GM21576 (cell line): ENCODE measurements at regions not wholly inside any gene's neighbourhood (a gene's known extent, or its start where the extent isn't known, plus 50 kb on each side); places are given as distances from the start of the nearest gene placed in this dataset.
"Not testable (repeated sequence)": the region's sequence is repeated elsewhere in the genome, so short reads cannot be mapped to it uniquely, and the experiment has no call there.

Experiments
- ATAC-seq: cut with Tn5 transposase; IDR thresholded peaks from one replicate; pipeline ENCODE4 v1.9.1; 2021; ENCODE audit warnings: mild to moderate bottlenecking, moderate library complexity; ENCODE audit not compliant: unreplicated experiment

GRCh38 chr13:47708386-47708785 is 292.7 kb downstream of the SUCLA2 start:
- ATAC-seq = no peak

- ATAC-seq = no peak
Observed at GRCh38 chr13:47707414-47707813, 293.7 kb downstream of the SUCLA2 start.

GRCh38 chr13:47705185-47705584 is 295.9 kb downstream of the SUCLA2 start:
- ATAC-seq = no peak

GRCh38 chr13:47696674-47697073 is 304.4 kb downstream of the SUCLA2 start:
- ATAC-seq = no peak

GRCh38 chr13:47687577-47687976 is 313.5 kb downstream of the SUCLA2 start:
- no peak for ATAC-seq

- ATAC-seq = not testable (repeated sequence)
Observed at GRCh38 chr13:47685156-47685555, 315.9 kb downstream of the SUCLA2 start.

GRCh38 chr13:47680748-47681147 is 320.3 kb downstream of the SUCLA2 start:
- ATAC-seq = no peak

- ATAC-seq = no peak
Observed at GRCh38 chr13:47679401-47679800, 321.7 kb downstream of the SUCLA2 start.

- no peak for ATAC-seq
Observed at GRCh38 chr13:47678201-47678968, 322.7 kb downstream of the SUCLA2 start.

GRCh38 chr13:47675871-47676270 is 325.2 kb downstream of the SUCLA2 start:
- ATAC-seq = no peak

- ATAC-seq = no peak
Observed at GRCh38 chr13:47673009-47673850, 327.8 kb downstream of the SUCLA2 start.

GRCh38 chr13:47672245-47673008 is 328.6 kb downstream of the SUCLA2 start:
- ATAC-seq = no peak

- ATAC-seq = no peak
Observed at GRCh38 chr13:47671776-47672175, 329.3 kb downstream of the SUCLA2 start.

- no peak for ATAC-seq
Observed at GRCh38 chr13:47665043-47665442, 336.0 kb downstream of the SUCLA2 start.

GRCh38 chr13:47661076-47661475 is 340.0 kb downstream of the SUCLA2 start:
- ATAC-seq = no peak

- ATAC-seq = no peak
Observed at GRCh38 chr13:47656651-47657050, 344.4 kb downstream of the SUCLA2 start.

- no peak for ATAC-seq
Observed at GRCh38 chr13:47650209-47650608, 350.9 kb downstream of the SUCLA2 start.

GRCh38 chr13:47647001-47647400 is 354.1 kb downstream of the SUCLA2 start:
- ATAC-seq = no peak

GRCh38 chr13:47646298-47646697 is 354.8 kb downstream of the SUCLA2 start:
- no peak for ATAC-seq

- ATAC-seq = no peak
Observed at GRCh38 chr13:47639738-47640447, 361.2 kb downstream of the SUCLA2 start.

GRCh38 chr13:47638627-47639026 is 362.4 kb downstream of the SUCLA2 start:
- ATAC-seq = no peak
